Loucy (cell line): ENCODE measurements at regions not wholly inside any gene's neighbourhood (a gene's known extent, or its start where the extent isn't known, plus 50 kb on each side); places are given as distances from the start of the nearest gene placed in this dataset.

Experiments used
- H2AFZ ChIP-seq: fragments of 200-600 bp; sonication (generic); 2 replicates; pipeline ENCODE4 v1.6.0; 2016; ENCODE audit warnings: antibody characterized with exemption, mild to moderate bottlenecking, low read length, moderate library complexity
- H3F3A ChIP-seq: fragments of 200-600 bp; 2 replicates; pipeline ENCODE4 v1.6.0; 2016; ENCODE audit warnings: antibody characterized with exemption, low read depth, mild to moderate bottlenecking
- H3K27me3 ChIP-seq: fragments of 200-600 bp; sonication (generic); 2 replicates; pipeline ENCODE4 v1.6.1; 2014; ENCODE audit warnings: low read length, mild to moderate bottlenecking; ENCODE audit not compliant: insufficient read depth, poor library complexity, severe bottlenecking
- H3K36me3 ChIP-seq: fragments of 200-600 bp; sonication (generic); 2 replicates; pipeline ENCODE4 v1.6.1; 2016; ENCODE audit warnings: low read length; ENCODE audit not compliant: insufficient read depth
- H3K4me1 ChIP-seq: fragments of 200-600 bp; sonication (generic); 2 replicates; pipeline ENCODE4 v1.5.1; 2014; ENCODE audit warnings: low read length, mild to moderate bottlenecking; ENCODE audit not compliant: insufficient read depth, poor library complexity, severe bottlenecking
- H3K4me2 ChIP-seq: fragments of 200-600 bp; sonication (generic); 2 replicates; pipeline ENCODE4 v1.6.0; 2014; ENCODE audit warnings: antibody characterized with exemption, low read length, low read depth, mild to moderate bottlenecking; ENCODE audit not compliant: poor library complexity, severe bottlenecking
- H3K4me3 ChIP-seq: fragments of 200-600 bp; sonication (generic); 2 replicates; pipeline ENCODE4 v1.5.1; 2014; ENCODE audit warnings: low read length, mild to moderate bottlenecking, mixed read lengths; ENCODE audit not compliant: poor library complexity, severe bottlenecking
- H3K79me2 ChIP-seq: fragments of 200-600 bp; sonication (generic); 2 replicates; pipeline ENCODE4 v1.6.1; 2014; ENCODE audit warnings: low read length; ENCODE audit not compliant: insufficient read depth
- H3K9ac ChIP-seq: fragments of 200-600 bp; sonication (generic); 2 replicates; pipeline ENCODE4 v1.6.0; 2014; ENCODE audit warnings: mild to moderate bottlenecking, low read depth, low read length, moderate library complexity; ENCODE audit not compliant: poor library complexity, severe bottlenecking
- H3K9me2 ChIP-seq: fragments of 200-600 bp; sonication (generic); replicated peaks from 2 replicates; pipeline ENCODE4 v1.6.1; 2016; ENCODE audit warnings: low read depth, low read length, mixed read lengths
- H3K9me3 ChIP-seq: fragments of 200-600 bp; sonication (generic); 2 replicates; pipeline ENCODE4 v1.6.1; 2014; ENCODE audit warnings: mild to moderate bottlenecking, antibody characterized with exemption, low read length, low read depth; ENCODE audit not compliant: insufficient read depth
- H4K20me1 ChIP-seq: fragments of 200-600 bp; sonication (generic); 2 replicates; pipeline ENCODE4 v1.6.0; 2014; ENCODE audit warnings: antibody characterized with exemption, low read length, mild to moderate bottlenecking; ENCODE audit not compliant: insufficient read depth, poor library complexity, severe bottlenecking
- EZH2phosphoT487 ChIP-seq: fragments of 200-600 bp; IDR thresholded peaks from 2 replicates; pipeline ENCODE4 v1.6.1; 2018; ENCODE audit warnings: antibody characterized with exemption, mild to moderate bottlenecking, moderate library complexity, borderline replicate concordance
- TF ChIP-seq, protein P1 (sequence below): fragments of 200-600 bp; sonication (generic); conservative IDR thresholded peaks from 2 replicates; pipeline ENCODE4 v1.5.1; 2014; ENCODE audit warnings: mild to moderate bottlenecking, antibody characterized with exemption, low read length

DNA sequence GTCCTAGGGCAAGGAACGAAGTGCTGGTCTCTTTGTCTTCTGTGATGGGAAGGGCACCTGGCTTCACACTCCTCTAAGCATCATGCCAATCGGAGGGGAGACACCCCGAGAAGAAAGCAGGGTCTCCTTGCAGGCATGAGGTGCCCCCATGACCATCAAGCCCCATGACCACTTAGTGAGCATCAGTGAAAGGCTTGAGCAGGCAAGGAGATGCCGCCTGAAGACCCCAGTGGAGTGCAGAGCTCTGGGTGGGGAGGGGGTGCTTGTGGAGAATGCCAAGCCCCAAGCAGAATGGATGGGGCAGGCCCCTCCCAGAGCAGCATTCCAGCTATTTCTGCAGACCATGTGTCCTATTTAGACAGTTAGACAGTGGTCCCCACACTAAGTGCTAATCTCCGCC lies 232.7 kb upstream of the TNRC6C start:
- H3K4me2 ChIP-seq: no peak overlapping the region
- H3K27me3 ChIP-seq: no peaks in the 10 kb centered on the region
- no peaks in the 10 kb centered on the region for H4K20me1 ChIP-seq
- H3K4me3 ChIP-seq: no peak overlapping the region
- peaks cover 19% of the 10 kb centered on the region for H3K4me1 ChIP-seq
- H3F3A ChIP-seq: no peaks in the 10 kb centered on the region; the same call in 1 of the 2 replicates
- no peaks in the 10 kb centered on the region for H3K36me3 ChIP-seq
- no peaks in the 10 kb centered on the region for H3K9me3 ChIP-seq
- H3K79me2 ChIP-seq: no peaks in the 10 kb centered on the region
- no peak overlapping the region for H2AFZ ChIP-seq
- H3K9me2 ChIP-seq: no peaks in the 10 kb centered on the region
- TF ChIP-seq, protein P1, sequence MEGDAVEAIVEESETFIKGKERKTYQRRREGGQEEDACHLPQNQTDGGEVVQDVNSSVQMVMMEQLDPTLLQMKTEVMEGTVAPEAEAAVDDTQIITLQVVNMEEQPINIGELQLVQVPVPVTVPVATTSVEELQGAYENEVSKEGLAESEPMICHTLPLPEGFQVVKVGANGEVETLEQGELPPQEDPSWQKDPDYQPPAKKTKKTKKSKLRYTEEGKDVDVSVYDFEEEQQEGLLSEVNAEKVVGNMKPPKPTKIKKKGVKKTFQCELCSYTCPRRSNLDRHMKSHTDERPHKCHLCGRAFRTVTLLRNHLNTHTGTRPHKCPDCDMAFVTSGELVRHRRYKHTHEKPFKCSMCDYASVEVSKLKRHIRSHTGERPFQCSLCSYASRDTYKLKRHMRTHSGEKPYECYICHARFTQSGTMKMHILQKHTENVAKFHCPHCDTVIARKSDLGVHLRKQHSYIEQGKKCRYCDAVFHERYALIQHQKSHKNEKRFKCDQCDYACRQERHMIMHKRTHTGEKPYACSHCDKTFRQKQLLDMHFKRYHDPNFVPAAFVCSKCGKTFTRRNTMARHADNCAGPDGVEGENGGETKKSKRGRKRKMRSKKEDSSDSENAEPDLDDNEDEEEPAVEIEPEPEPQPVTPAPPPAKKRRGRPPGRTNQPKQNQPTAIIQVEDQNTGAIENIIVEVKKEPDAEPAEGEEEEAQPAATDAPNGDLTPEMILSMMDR: no peak
- no peak for TF ChIP-seq EZH2phosphoT487
- no peak overlapping the region for H3K9ac ChIP-seq

- peaks cover 19% of the 10 kb centered on the region for H3K4me1 ChIP-seq
- H3F3A ChIP-seq: no peaks in the 10 kb centered on the region; the same call in 1 of the 2 replicates
- TF ChIP-seq EZH2phosphoT487: no peak
- TF ChIP-seq, protein P1: no peak
- no peak overlapping the region for H3K4me3 ChIP-seq
- no peaks in the 10 kb centered on the region for H3K9me2 ChIP-seq
- H2AFZ ChIP-seq: no peak overlapping the region
- no peaks in the 10 kb centered on the region for H3K27me3 ChIP-seq
- no peaks in the 10 kb centered on the region for H3K36me3 ChIP-seq
- H4K20me1 ChIP-seq: no peaks in the 10 kb centered on the region
- H3K9ac ChIP-seq: no peak overlapping the region
- H3K9me3 ChIP-seq: no peaks in the 10 kb centered on the region
- no peaks in the 10 kb centered on the region for H3K79me2 ChIP-seq
- H3K4me2 ChIP-seq: no peak overlapping the region
Measured at GRCh38 chr17:77726549-77727006, 231.9 kb upstream of the TNRC6C start.

GRCh38 chr17:77727037-77727615 lies 231.4 kb upstream of the TNRC6C start:
- H3K4me3 ChIP-seq: no peak overlapping the region
- H2AFZ ChIP-seq: 0 out of 2 replicates have a peak overlapping the region, but pooled peaks have one; percentile 46
- no peak for TF ChIP-seq EZH2phosphoT487
- TF ChIP-seq, protein P1: no peak
- no peaks in the 10 kb centered on the region; the same call in 1 of the 2 replicates for H3K9me3 ChIP-seq
- H3K27me3 ChIP-seq: no peaks in the 10 kb centered on the region
- no peaks in the 10 kb centered on the region for H4K20me1 ChIP-seq
- no peaks in the 10 kb centered on the region; the same call in 1 of the 2 replicates for H3F3A ChIP-seq
- no peaks in the 10 kb centered on the region for H3K79me2 ChIP-seq
- H3K4me2 ChIP-seq: no peak overlapping the region
- H3K9ac ChIP-seq: no peak overlapping the region
- H3K9me2 ChIP-seq: no peaks in the 10 kb centered on the region
- H3K36me3 ChIP-seq: no peaks in the 10 kb centered on the region
- peaks cover 19% of the 10 kb centered on the region for H3K4me1 ChIP-seq
